ENCODE measurements at regions not wholly inside any gene's neighbourhood (a gene's known extent, or its start where the extent isn't known, plus 50 kb on each side); places are given as distances from the start of the nearest gene placed in this dataset.

- Histone ChIP-seq H3K27me3 (no peaks in the 10 kb centered on the region), H3K36me3 (no peaks in the 10 kb centered on the region), H3K9me3 (no peaks in the 10 kb centered on the region), H3K27ac (no peak overlapping the region), H3K4me3 (no peak overlapping the region), H3K4me1 (no peaks in the 10 kb centered on the region)
- WGBS, 5 donors, result 30 to 56% (median 49%) methylated on average over 2 of the region's 2 CpGs
- no peak for DNase-seq
- intact Hi-C loops (cut with DNase I; ENCODE audit: low total_unique reads), result no loop called here
- TF ChIP-seq, protein P1, sequence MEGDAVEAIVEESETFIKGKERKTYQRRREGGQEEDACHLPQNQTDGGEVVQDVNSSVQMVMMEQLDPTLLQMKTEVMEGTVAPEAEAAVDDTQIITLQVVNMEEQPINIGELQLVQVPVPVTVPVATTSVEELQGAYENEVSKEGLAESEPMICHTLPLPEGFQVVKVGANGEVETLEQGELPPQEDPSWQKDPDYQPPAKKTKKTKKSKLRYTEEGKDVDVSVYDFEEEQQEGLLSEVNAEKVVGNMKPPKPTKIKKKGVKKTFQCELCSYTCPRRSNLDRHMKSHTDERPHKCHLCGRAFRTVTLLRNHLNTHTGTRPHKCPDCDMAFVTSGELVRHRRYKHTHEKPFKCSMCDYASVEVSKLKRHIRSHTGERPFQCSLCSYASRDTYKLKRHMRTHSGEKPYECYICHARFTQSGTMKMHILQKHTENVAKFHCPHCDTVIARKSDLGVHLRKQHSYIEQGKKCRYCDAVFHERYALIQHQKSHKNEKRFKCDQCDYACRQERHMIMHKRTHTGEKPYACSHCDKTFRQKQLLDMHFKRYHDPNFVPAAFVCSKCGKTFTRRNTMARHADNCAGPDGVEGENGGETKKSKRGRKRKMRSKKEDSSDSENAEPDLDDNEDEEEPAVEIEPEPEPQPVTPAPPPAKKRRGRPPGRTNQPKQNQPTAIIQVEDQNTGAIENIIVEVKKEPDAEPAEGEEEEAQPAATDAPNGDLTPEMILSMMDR (IDR thresholded peaks at IDR 0.05), result no peak
- TF ChIP-seq EP300 (IDR thresholded peaks at IDR 0.05) (no peak), POLR2A (IDR thresholded peaks at IDR 0.05) (no peak), POLR2AphosphoS5 (IDR thresholded peaks at IDR 0.05) (no peak)
Observed at GRCh38 chr2:219864154-219864553, 236.7 kb downstream of the SLC4A3 start.

- no peaks in the 10 kb centered on the region for H3K9me3 ChIP-seq
- intact Hi-C loops (cut with DNase I; ENCODE audit: low total_unique reads), result no loop called here
- H3K4me1 ChIP-seq, result no peaks in the 10 kb centered on the region
- WGBS, 5 donors, result 86 to 96% (median 93%) methylated on average over 2 of the region's 2 CpGs
- no peak overlapping the region for H3K27ac ChIP-seq
- DNase-seq, result no peak
- no peak overlapping the region for H3K4me3 ChIP-seq
- no peaks in the 10 kb centered on the region for H3K36me3 ChIP-seq
- TF ChIP-seq EP300 (IDR thresholded peaks at IDR 0.05) (no peak), POLR2A (IDR thresholded peaks at IDR 0.05) (no peak), POLR2AphosphoS5 (IDR thresholded peaks at IDR 0.05) (no peak)
- TF ChIP-seq, protein P1 (IDR thresholded peaks at IDR 0.05), result no peak
- no peaks in the 10 kb centered on the region for H3K27me3 ChIP-seq
Observed at GRCh38 chr2:219868635-219869034, 241.2 kb downstream of the SLC4A3 start.

GRCh38 chr2:219870041-219870440 lies 242.6 kb downstream of the SLC4A3 start:
- Histone ChIP-seq H3K9me3 (no peaks in the 10 kb centered on the region), H3K36me3 (no peaks in the 10 kb centered on the region), H3K27me3 (no peaks in the 10 kb centered on the region), H3K27ac (no peak overlapping the region), H3K4me3 (no peak overlapping the region), H3K4me1 (no peaks in the 10 kb centered on the region)
- intact Hi-C loops (cut with DNase I; ENCODE audit: low total_unique reads), result no loop called here
- WGBS, 5 donors, result 56 to 64% (median 62%) methylated on average over 3 of the region's 3 CpGs
- TF ChIP-seq, protein P1 (IDR thresholded peaks at IDR 0.05), result no peak
- TF ChIP-seq POLR2AphosphoS5 (IDR thresholded peaks at IDR 0.05), result no peak
- TF ChIP-seq EP300 (IDR thresholded peaks at IDR 0.05), result no peak
- TF ChIP-seq POLR2A (IDR thresholded peaks at IDR 0.05), result no peak
- DNase-seq, result peak in 1 of 2 donors; percentile 28

DNA sequence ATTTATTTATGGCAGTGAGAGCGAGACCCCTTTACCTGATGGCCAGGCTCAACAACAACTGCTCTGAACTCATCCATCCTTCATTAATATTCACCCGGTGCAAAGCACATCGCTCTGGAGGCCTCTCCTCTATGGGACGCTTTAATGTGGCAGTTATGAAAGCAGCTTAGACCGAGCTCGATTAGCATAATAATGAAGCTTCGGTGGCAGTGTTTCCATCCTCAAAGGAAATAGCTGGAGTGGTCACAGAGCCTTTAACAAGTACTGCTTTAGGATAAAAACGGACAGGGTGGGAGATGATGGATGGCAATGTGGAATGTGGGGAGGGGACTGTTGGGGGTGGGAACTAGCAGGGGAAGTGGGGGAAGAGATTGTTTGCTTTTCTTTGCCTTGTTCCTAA lies 243.9 kb downstream of the SLC4A3 start:
- H3K27ac ChIP-seq, result no peak overlapping the region
- no peaks in the 10 kb centered on the region for H3K27me3 ChIP-seq
- intact Hi-C loops (cut with DNase I; ENCODE audit: low total_unique reads), result no loop called here
- H3K9me3 ChIP-seq, result no peaks in the 10 kb centered on the region
- TF ChIP-seq EP300 (IDR thresholded peaks at IDR 0.05) (no peak), POLR2AphosphoS5 (IDR thresholded peaks at IDR 0.05) (no peak), POLR2A (IDR thresholded peaks at IDR 0.05) (no peak)
- TF ChIP-seq, protein P1 (IDR thresholded peaks at IDR 0.05), result no peak
- H3K4me1 ChIP-seq, result no peaks in the 10 kb centered on the region
- DNase-seq, result no peak
- no peaks in the 10 kb centered on the region for H3K36me3 ChIP-seq
- 51 to 70% (median 55%) methylated on average over 8 of the region's 8 CpGs for WGBS, 5 donors
- no peak overlapping the region for H3K4me3 ChIP-seq
